Tibial nerve (tissue), 4 donors: ENCODE measurements at regions not wholly inside any gene's neighbourhood (a gene's known extent, or its start where the extent isn't known, plus 50 kb on each side); places are given as distances from the start of the nearest gene placed in this dataset.
A peak's percentile ranks its signal among the peaks of the same experiment; 100 is the strongest.

Experiments
- DNase-seq, 2 donors: peaks; one replicate each; pipeline ENCODE4 v3.0.0-alpha.2; 2019; ENCODE audit warnings: low spot score in 2 of 2
- H3K27ac ChIP-seq, 4 donors: fragments of 200-600 bp; sonication (generic) in 3 of 4; one replicate each; pipeline ENCODE4 v1.5.1; 2017 to 2019; ENCODE audit warnings: mild to moderate bottlenecking in 1 of 4
- H3K27me3 ChIP-seq, 2 donors: fragments of 200-600 bp; sonication (generic) in 1 of 2; one replicate each; pipeline versions ENCODE4 v1.5.1 to v1.6.0; 2017 to 2019
- H3K36me3 ChIP-seq, 3 donors: fragments of 200-600 bp; sonication (generic); one replicate each; pipeline ENCODE4 v1.5.1; 2018 to 2019
- H3K4me1 ChIP-seq, 4 donors: fragments of 200-600 bp; sonication (generic) in 3 of 4; one replicate each; pipeline ENCODE4 v1.5.1; 2017 to 2019
- H3K4me3 ChIP-seq, 4 donors: fragments of 200-600 bp; sonication (generic) in 3 of 4; one replicate each; pipeline ENCODE4 v1.5.1; 2017 to 2019; ENCODE audit warnings: mild to moderate bottlenecking in 1 of 4, moderate library complexity in 1 of 4
- H3K9me3 ChIP-seq, 4 donors: fragments of 200-600 bp; sonication (generic) in 3 of 4; one replicate each; pipeline ENCODE4 v1.5.1; 2017 to 2019
- EP300 ChIP-seq, 2 donors: sonication (generic); formaldehyde crosslinking; IDR thresholded peaks; one replicate each; pipeline ENCODE4 v1.6.1; 2017; ENCODE audit warnings: antibody characterized with exemption in 2 of 2, mild to moderate bottlenecking in 1 of 2
- POLR2A ChIP-seq, 2 donors: fragments of 450-650 bp; IDR thresholded peaks; one replicate each; pipeline ENCODE4 v1.6.1; 2017; ENCODE audit warnings: antibody characterized with exemption in 2 of 2, mild to moderate bottlenecking in 2 of 2, moderate library complexity in 2 of 2
- WGBS, 2 donors: methylation state at CpG; one replicate each; pipeline ENCODE4 v1.1.5; 2018; 5-methylcytosine and 5-hydroxymethylcytosine counted together
- TF ChIP-seq, protein P1 (sequence below), 5 experiments: fragments of 200-600 bp in 3 of 5; fragments of 450-650 bp in 2 of 5; sonication (generic) in 3 of 5; IDR thresholded peaks; one replicate each; pipeline ENCODE4 v1.5.1; 2016 to 2019; ENCODE audit warnings: antibody characterized with exemption in 5 of 5, mild to moderate bottlenecking in 3 of 5, moderate library complexity in 2 of 5

DNA sequence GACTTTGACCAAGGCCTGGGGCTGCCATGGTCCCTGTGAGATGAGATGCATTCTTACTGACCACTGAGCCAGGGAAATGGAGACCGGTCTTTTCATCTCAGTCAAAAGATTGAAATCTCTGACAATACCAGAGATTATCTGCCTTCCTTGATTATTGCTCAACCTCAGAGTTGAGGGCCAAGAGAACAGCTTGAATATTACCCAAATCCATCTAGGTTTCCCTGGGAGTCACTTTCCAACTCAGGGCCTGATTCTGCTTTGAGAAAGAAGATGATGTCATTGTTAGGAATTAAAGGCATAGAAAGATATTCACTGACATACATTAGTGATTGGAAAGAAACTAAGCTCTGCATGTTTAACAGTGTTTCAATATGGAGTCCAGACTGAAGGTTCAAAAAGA lies 515.9 kb upstream of the TBX3 start:
- TF ChIP-seq EP300 (IDR thresholded peaks at IDR 0.05) = peak in 1 of 2 donors; percentile 28
- TF ChIP-seq, protein P1, sequence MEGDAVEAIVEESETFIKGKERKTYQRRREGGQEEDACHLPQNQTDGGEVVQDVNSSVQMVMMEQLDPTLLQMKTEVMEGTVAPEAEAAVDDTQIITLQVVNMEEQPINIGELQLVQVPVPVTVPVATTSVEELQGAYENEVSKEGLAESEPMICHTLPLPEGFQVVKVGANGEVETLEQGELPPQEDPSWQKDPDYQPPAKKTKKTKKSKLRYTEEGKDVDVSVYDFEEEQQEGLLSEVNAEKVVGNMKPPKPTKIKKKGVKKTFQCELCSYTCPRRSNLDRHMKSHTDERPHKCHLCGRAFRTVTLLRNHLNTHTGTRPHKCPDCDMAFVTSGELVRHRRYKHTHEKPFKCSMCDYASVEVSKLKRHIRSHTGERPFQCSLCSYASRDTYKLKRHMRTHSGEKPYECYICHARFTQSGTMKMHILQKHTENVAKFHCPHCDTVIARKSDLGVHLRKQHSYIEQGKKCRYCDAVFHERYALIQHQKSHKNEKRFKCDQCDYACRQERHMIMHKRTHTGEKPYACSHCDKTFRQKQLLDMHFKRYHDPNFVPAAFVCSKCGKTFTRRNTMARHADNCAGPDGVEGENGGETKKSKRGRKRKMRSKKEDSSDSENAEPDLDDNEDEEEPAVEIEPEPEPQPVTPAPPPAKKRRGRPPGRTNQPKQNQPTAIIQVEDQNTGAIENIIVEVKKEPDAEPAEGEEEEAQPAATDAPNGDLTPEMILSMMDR (IDR thresholded peaks at IDR 0.05) = no peak
- Histone ChIP-seq H3K27me3 (no peaks in the 10 kb centered on the region), H3K27ac (no peak overlapping the region), H3K9me3 (no peaks in the 10 kb centered on the region), H3K4me1 (peaks cover 0 to 8% (median 0%) of the 10 kb centered on the region in 4 donors), H3K4me3 (no peak overlapping the region), H3K36me3 (no peaks in the 10 kb centered on the region)
- 76 to 80% methylated on average over 1 of the region's 1 CpG for WGBS, 2 donors
- peak in 1 of 2 donors; percentile 26 for DNase-seq

- TF ChIP-seq POLR2A (IDR thresholded peaks at IDR 0.05) (no peak), EP300 (IDR thresholded peaks at IDR 0.05) (no peak)
- TF ChIP-seq, protein P1 (IDR thresholded peaks at IDR 0.05) = no peak
- H3K27me3 ChIP-seq = no peaks in the 10 kb centered on the region
- no peak overlapping the region for H3K4me3 ChIP-seq
- WGBS, 2 donors = 57 to 76% methylated on average over 1 of the region's 1 CpG
- no peaks in the 10 kb centered on the region for H3K36me3 ChIP-seq
- DNase-seq = no peak
- peaks cover 0 to 4% (median 0%) of the 10 kb centered on the region in 4 donors for H3K9me3 ChIP-seq
- no peaks in the 10 kb centered on the region for H3K4me1 ChIP-seq
- H3K27ac ChIP-seq = no peak overlapping the region
Measured at GRCh38 chr12:115194857-115195256, 510.9 kb upstream of the TBX3 start.

DNA sequence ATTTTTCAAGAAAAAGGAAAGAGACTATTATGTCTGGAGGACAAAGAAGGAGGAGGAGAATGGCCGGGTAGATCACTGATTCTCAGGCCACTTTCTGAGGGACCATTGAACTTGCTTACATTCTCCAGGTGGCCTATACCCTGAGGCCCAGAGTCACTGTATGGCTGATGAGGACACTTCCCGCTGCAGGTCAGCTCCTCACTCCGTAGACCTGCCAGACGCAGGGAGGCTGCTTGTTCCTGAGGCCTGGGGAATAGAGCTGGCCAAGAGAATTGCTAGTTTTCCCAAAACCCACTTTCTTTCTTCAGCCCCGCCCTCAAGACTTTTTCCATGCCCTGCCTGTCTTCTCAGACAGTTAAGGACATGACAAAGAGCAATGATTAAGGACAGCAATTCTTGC lies 510.5 kb upstream of the TBX3 start:
- H3K9me3 ChIP-seq = peaks cover 0 to 4% (median 0%) of the 10 kb centered on the region in 4 donors
- 62 to 73% methylated on average over 5 of the region's 5 CpGs for WGBS, 2 donors

DNA sequence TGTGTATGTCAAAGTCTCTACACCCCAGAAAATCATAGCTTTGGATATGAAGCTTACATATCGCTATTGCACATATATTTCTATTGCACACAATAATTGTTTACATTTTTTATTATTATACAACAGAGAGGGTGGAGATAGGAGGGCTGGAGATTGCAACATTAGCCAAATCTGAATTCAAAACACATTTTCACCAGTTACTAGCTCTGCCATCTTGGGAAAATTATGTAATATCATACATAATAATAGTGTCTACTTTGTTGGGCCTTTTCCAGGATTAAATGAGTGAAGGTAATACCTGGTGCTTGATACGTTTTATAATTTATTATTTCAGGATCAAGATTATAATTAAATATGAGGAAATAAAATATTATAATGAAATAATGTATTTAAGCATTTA lies 507.4 kb upstream of the TBX3 start:
- H3K36me3 ChIP-seq = no peaks in the 10 kb centered on the region
- H3K4me1 ChIP-seq = no peaks in the 10 kb centered on the region
- no peak overlapping the region for H3K27ac ChIP-seq
- H3K4me3 ChIP-seq = no peak overlapping the region
- 74 to 82% methylated on average over 2 of the region's 2 CpGs for WGBS, 2 donors
- no peak for TF ChIP-seq EP300 (IDR thresholded peaks at IDR 0.05)
- TF ChIP-seq, protein P1 (IDR thresholded peaks at IDR 0.05) = no peak
- no peak for TF ChIP-seq POLR2A (IDR thresholded peaks at IDR 0.05)
- no peak for DNase-seq
- H3K9me3 ChIP-seq = peaks cover 0 to 4% (median 0%) of the 10 kb centered on the region in 4 donors
- no peaks in the 10 kb centered on the region for H3K27me3 ChIP-seq

More for the DNA sequence above, 510.5 kb upstream of the TBX3 start:
- DNase-seq = no peak
- H3K27ac ChIP-seq = no peak overlapping the region
- H3K36me3 ChIP-seq = no peaks in the 10 kb centered on the region
- no peaks in the 10 kb centered on the region for H3K4me1 ChIP-seq
- H3K27me3 ChIP-seq = no peaks in the 10 kb centered on the region
- TF ChIP-seq EP300 (IDR thresholded peaks at IDR 0.05) (no peak), POLR2A (IDR thresholded peaks at IDR 0.05) (no peak)
- TF ChIP-seq, protein P1 (IDR thresholded peaks at IDR 0.05) = no peak
- H3K4me3 ChIP-seq = no peak overlapping the region

- DNase-seq = no peak
- Histone ChIP-seq H3K9me3 (peaks cover 0 to 4% (median 0%) of the 10 kb centered on the region in 4 donors), H3K4me3 (no peak overlapping the region), H3K27ac (no peak overlapping the region), H3K4me1 (no peaks in the 10 kb centered on the region), H3K36me3 (no peaks in the 10 kb centered on the region), H3K27me3 (no peaks in the 10 kb centered on the region)
- 63 to 66% methylated on average over 6 of the region's 6 CpGs for WGBS, 2 donors
- no peak for TF ChIP-seq EP300 (IDR thresholded peaks at IDR 0.05)
- no peak for TF ChIP-seq POLR2A (IDR thresholded peaks at IDR 0.05)
- TF ChIP-seq, protein P1 (IDR thresholded peaks at IDR 0.05) = no peak
Measured at GRCh38 chr12:115190010-115190770, 506.2 kb upstream of the TBX3 start.
